ENCODE measurements at regions not wholly inside any gene's neighbourhood (a gene's known extent, or its start where the extent isn't known, plus 50 kb on each side); places are given as distances from the start of the nearest gene placed in this dataset.

GRCh38 chr2:34736482-34736881, 1137.4 kb upstream of the FAM98A start:
- TF ChIP-seq EZH2 (IDR thresholded peaks at IDR 0.05; ENCODE audit: borderline replicate concordance, low read depth, low read length, poor library complexity, severe bottlenecking) (no peak), CTCF (conservative IDR thresholded peaks at IDR 0.05; ENCODE audit: low read depth, low read length) (no peak)
